ENCODE measurements at regions not wholly inside any gene's neighbourhood (a gene's known extent, or its start where the extent isn't known, plus 50 kb on each side); places are given as distances from the start of the nearest gene placed in this dataset.

GRCh38 chr6:14455427-14455826 lies 337.9 kb downstream of the CD83 start:
- Histone ChIP-seq H3K4me3 (ENCODE audit: low read depth in 2 of 2, low read length in 2 of 2) (no peak overlapping the region), H3K9me3 (ENCODE audit: control insufficient read depth, insufficient read depth, low read depth, low read length) (no peaks in the 10 kb centered on the region), H3K4me1 (ENCODE audit: control insufficient read depth, insufficient read depth, low read length) (no peaks in the 10 kb centered on the region), H3K27ac (ENCODE audit: low read length) (no peak overlapping the region), H3K27me3 (ENCODE audit: control insufficient read depth, insufficient read depth, low read length) (no peaks in the 10 kb centered on the region), H3K36me3 (ENCODE audit: control insufficient read depth, insufficient read depth, low read length) (no peaks in the 10 kb centered on the region)
- no peak for ATAC-seq
- ChIA-PET POLR2A (no interaction called here), CTCF (interaction anchor here (0.6 kb wide), 1 partner anchor 166 kb away, joined by 4 read pairs; no protein-coding TSS in a partner anchor)
- TF ChIP-seq POLR2AphosphoS5 (IDR thresholded peaks at IDR 0.05; ENCODE audit: low read depth, low read length): no peak
- no peak for DNase-seq (ENCODE audit: low read depth, low spot score)
- intact Hi-C loops (cut with micrococcal nuclease; ENCODE audit: unreplicated experiment): no loop called here
- in situ Hi-C loops (cut with HindIII; ENCODE audit: low pct_unique_long_range_greater_than_20kb, low sequenced_read_pairs): no loop called here
- BruUV-seq (replicated peaks): no TSS peak

- ATAC-seq (no peak), DNase-seq (ENCODE audit: low read depth, low spot score) (no peak)
- BruUV-seq (replicated peaks): no TSS peak
- Histone ChIP-seq H3K27ac (ENCODE audit: low read length) (no peak overlapping the region), H3K27me3 (ENCODE audit: control insufficient read depth, insufficient read depth, low read length) (no peaks in the 10 kb centered on the region), H3K4me1 (ENCODE audit: control insufficient read depth, insufficient read depth, low read length) (no peaks in the 10 kb centered on the region), H3K36me3 (ENCODE audit: control insufficient read depth, insufficient read depth, low read length) (no peaks in the 10 kb centered on the region), H3K9me3 (ENCODE audit: control insufficient read depth, insufficient read depth, low read depth, low read length) (no peaks in the 10 kb centered on the region), H3K4me3 (ENCODE audit: low read depth in 2 of 2, low read length in 2 of 2) (no peak overlapping the region)
- ChIA-PET POLR2A (no interaction called here), CTCF (no interaction called here)
- intact Hi-C loops (cut with micrococcal nuclease; ENCODE audit: unreplicated experiment) (no loop called here), in situ Hi-C loops (cut with HindIII; ENCODE audit: low pct_unique_long_range_greater_than_20kb, low sequenced_read_pairs) (no loop called here)
- TF ChIP-seq REST (IDR thresholded peaks at IDR 0.05; ENCODE audit: insufficient read depth in 1 of 2, low read depth in 2 of 2, low read length in 1 of 2): no peak
- TF ChIP-seq TCF7L2 (IDR thresholded peaks at IDR 0.05; ENCODE audit: low read depth, low read length): no peak
- TF ChIP-seq CTCF (IDR thresholded peaks at IDR 0.05): no peak
- no peak for TF ChIP-seq POLR2AphosphoS5 (IDR thresholded peaks at IDR 0.05; ENCODE audit: low read depth, low read length)
- TF ChIP-seq SIN3A (IDR thresholded peaks at IDR 0.05; ENCODE audit: borderline replicate concordance, insufficient read depth, low read depth, low read length): no peak
These were observed 338.5 kb downstream of the CD83 start for GRCh38 chr6:14455876-14456648.

GRCh38 chr6:14456941-14457340 lies 339.4 kb downstream of the CD83 start:
- H3K9me3 ChIP-seq (ENCODE audit: control insufficient read depth, insufficient read depth, low read depth, low read length): no peaks in the 10 kb centered on the region
- no peak for TF ChIP-seq REST (IDR thresholded peaks at IDR 0.05; ENCODE audit: insufficient read depth in 1 of 2, low read depth in 2 of 2, low read length in 1 of 2)
- no peak for TF ChIP-seq POLR2AphosphoS5 (IDR thresholded peaks at IDR 0.05; ENCODE audit: low read depth, low read length)
- no peak for TF ChIP-seq SIN3A (IDR thresholded peaks at IDR 0.05; ENCODE audit: borderline replicate concordance, insufficient read depth, low read depth, low read length)
- no peak for TF ChIP-seq TCF7L2 (IDR thresholded peaks at IDR 0.05; ENCODE audit: low read depth, low read length)
- no peak for TF ChIP-seq CTCF (IDR thresholded peaks at IDR 0.05)
- ChIA-PET POLR2A (no interaction called here), CTCF (no interaction called here)
- BruUV-seq (replicated peaks): no TSS peak
- no peak for ATAC-seq
- intact Hi-C loops (cut with micrococcal nuclease; ENCODE audit: unreplicated experiment): no loop called here
- H3K4me3 ChIP-seq (ENCODE audit: low read depth in 2 of 2, low read length in 2 of 2): no peak overlapping the region
- no peak overlapping the region for H3K27ac ChIP-seq (ENCODE audit: low read length)
- DNase-seq (ENCODE audit: low read depth, low spot score): no peak
- no peaks in the 10 kb centered on the region for H3K27me3 ChIP-seq (ENCODE audit: control insufficient read depth, insufficient read depth, low read length)
- H3K36me3 ChIP-seq (ENCODE audit: control insufficient read depth, insufficient read depth, low read length): no peaks in the 10 kb centered on the region
- H3K4me1 ChIP-seq (ENCODE audit: control insufficient read depth, insufficient read depth, low read length): no peaks in the 10 kb centered on the region
- in situ Hi-C loops (cut with HindIII; ENCODE audit: low pct_unique_long_range_greater_than_20kb, low sequenced_read_pairs): no loop called here
